ENCODE measurements at regions not wholly inside any gene's neighbourhood (a gene's known extent, or its start where the extent isn't known, plus 50 kb on each side); places are given as distances from the start of the nearest gene placed in this dataset.
A peak's percentile ranks its signal among the peaks of the same experiment; 100 is the strongest.

- intact Hi-C loops (cut with DNase I) = no loop called here
- H3K9me3 ChIP-seq = no peaks in the 10 kb centered on the region
- no peaks in the 10 kb centered on the region for H3K27me3 ChIP-seq
- H3K36me3 ChIP-seq = no peaks in the 10 kb centered on the region
- TF ChIP-seq POLR2A (IDR thresholded peaks at IDR 0.05) = no peak
- no peak for TF ChIP-seq CTCF (IDR thresholded peaks at IDR 0.05)
- no peak overlapping the region for H3K4me3 ChIP-seq
- 29 to 43% methylated on average over 2 of the region's 2 CpGs for WGBS, 2 donors
- DNase-seq = no peak
- H3K4me1 ChIP-seq = peaks cover 0 to 17% (median 0%) of the 10 kb centered on the region in 3 donors
- H3K27ac ChIP-seq = no peak overlapping the region
These were observed 334.3 kb downstream of the TGFB2 start for GRCh38 chr1:218679391-218679790.

- Histone ChIP-seq H3K9me3 (no peaks in the 10 kb centered on the region), H3K27ac (peak overlapping the region in 1 of 4 donors; percentile 4), H3K4me3 (no peak overlapping the region), H3K36me3 (no peaks in the 10 kb centered on the region), H3K27me3 (no peaks in the 10 kb centered on the region), H3K4me1 (peaks cover 0 to 13% (median 0%) of the 10 kb centered on the region in 3 donors)
- intact Hi-C loops (cut with DNase I) = no loop called here
- no peak for DNase-seq
- no peak for TF ChIP-seq POLR2A (IDR thresholded peaks at IDR 0.05)
- TF ChIP-seq CTCF (IDR thresholded peaks at IDR 0.05) = no peak
- WGBS, 2 donors = 40 to 54% methylated on average over 4 of the region's 4 CpGs
These were observed 335.0 kb downstream of the TGFB2 start for GRCh38 chr1:218679988-218680748.

- Histone ChIP-seq H3K27me3 (no peaks in the 10 kb centered on the region), H3K4me1 (peaks cover 0 to 13% (median 0%) of the 10 kb centered on the region in 3 donors), H3K4me3 (no peak overlapping the region), H3K27ac (no peak overlapping the region), H3K36me3 (no peaks in the 10 kb centered on the region), H3K9me3 (no peaks in the 10 kb centered on the region)
- TF ChIP-seq POLR2A (IDR thresholded peaks at IDR 0.05) = no peak
- no peak for TF ChIP-seq CTCF (IDR thresholded peaks at IDR 0.05)
- no peak for DNase-seq
- intact Hi-C loops (cut with DNase I) = no loop called here
- WGBS, 2 donors = 38 to 64% methylated on average over 2 of the region's 2 CpGs
These were observed 338.1 kb downstream of the TGFB2 start for GRCh38 chr1:218683242-218683641.

- no peak overlapping the region for H3K4me3 ChIP-seq
- H3K9me3 ChIP-seq = no peaks in the 10 kb centered on the region
- H3K27me3 ChIP-seq = no peaks in the 10 kb centered on the region
- H3K36me3 ChIP-seq = no peaks in the 10 kb centered on the region
- H3K27ac ChIP-seq = no peak overlapping the region
- intact Hi-C loops (cut with DNase I) = no loop called here
- TF ChIP-seq CTCF (IDR thresholded peaks at IDR 0.05) = no peak
- no peak for TF ChIP-seq POLR2A (IDR thresholded peaks at IDR 0.05)
- DNase-seq = no peak
- H3K4me1 ChIP-seq = no peaks in the 10 kb centered on the region
These were observed 341.1 kb downstream of the TGFB2 start for GRCh38 chr1:218686258-218686657.

- Histone ChIP-seq H3K4me1 (no peaks in the 10 kb centered on the region), H3K27ac (no peak overlapping the region), H3K36me3 (no peaks in the 10 kb centered on the region), H3K27me3 (no peaks in the 10 kb centered on the region), H3K4me3 (no peak overlapping the region), H3K9me3 (no peaks in the 10 kb centered on the region)
- no peak for TF ChIP-seq POLR2A (IDR thresholded peaks at IDR 0.05)
- no peak for TF ChIP-seq CTCF (IDR thresholded peaks at IDR 0.05)
- DNase-seq = no peak
- intact Hi-C loops (cut with DNase I) = no loop called here
- 75 to 82% methylated on average over 1 of the region's 1 CpG for WGBS, 2 donors
These were observed 341.6 kb downstream of the TGFB2 start for GRCh38 chr1:218686761-218687160.

Data from esophagus squamous epithelium (tissue), 5 donors.